HUES48 (cell line): ENCODE measurements at regions not wholly inside any gene's neighbourhood (a gene's known extent, or its start where the extent isn't known, plus 50 kb on each side); places are given as distances from the start of the nearest gene placed in this dataset.

ENCODE experiments used
- H3K27ac ChIP-seq: one replicate; pipeline ENCODE4 v1.7.0; 2013; ENCODE audit warnings: low read depth, low read length, inconsistent platforms
- H3K27me3 ChIP-seq: 2 replicates; pipeline ENCODE4 v1.6.1; 2013; ENCODE audit warnings: mild to moderate bottlenecking, low read length; ENCODE audit not compliant: control insufficient read depth, insufficient read depth
- H3K36me3 ChIP-seq: 2 replicates; pipeline ENCODE4 v1.6.1; 2013; ENCODE audit warnings: low read length; ENCODE audit not compliant: control insufficient read depth, insufficient read depth
- H3K4me1 ChIP-seq: 2 replicates; pipeline ENCODE4 v1.6.1; 2013; ENCODE audit warnings: mild to moderate bottlenecking, low read length; ENCODE audit not compliant: control insufficient read depth, insufficient read depth
- H3K4me3 ChIP-seq: 2 replicates; pipeline ENCODE4 v1.5.1; 2013; ENCODE audit warnings: mild to moderate bottlenecking, low read depth, low read length
- H3K9ac ChIP-seq: 2 replicates; pipeline ENCODE4 v1.6.1; 2013; ENCODE audit warnings: mild to moderate bottlenecking, low read depth, low read length, moderate library complexity
- H3K9me3 ChIP-seq: 2 replicates; pipeline ENCODE4 v1.6.1; 2013; ENCODE audit warnings: low read length; ENCODE audit not compliant: control insufficient read depth, insufficient read depth

- Histone ChIP-seq H3K4me3 (no peak overlapping the region), H3K27ac (no peak overlapping the region), H3K4me1 (no peaks in the 10 kb centered on the region), H3K36me3 (no peaks in the 10 kb centered on the region), H3K9ac (no peak overlapping the region), H3K9me3 (no peaks in the 10 kb centered on the region), H3K27me3 (no peaks in the 10 kb centered on the region)
Measured at GRCh38 chr6:8492536-8493133, 57.3 kb upstream of the SLC35B3 start.
